Esophagus squamous epithelium (tissue), 4 donors: ENCODE measurements at regions not wholly inside any gene's neighbourhood (a gene's known extent, or its start where the extent isn't known, plus 50 kb on each side); places are given as distances from the start of the nearest gene placed in this dataset.

Source experiments
- POLR2A ChIP-seq, 4 donors: fragments of 450-650 bp; IDR thresholded peaks; one replicate each; pipeline ENCODE4 v1.6.1; 2017; ENCODE audit warnings: antibody characterized with exemption in 4 of 4, mild to moderate bottlenecking in 4 of 4, moderate library complexity in 3 of 4
- TF ChIP-seq, protein P1 (sequence below), 6 experiments: fragments of 450-650 bp in 4 of 6; fragments of 200-600 bp in 2 of 6; sonication (generic) in 2 of 6; IDR thresholded peaks; one replicate each; pipeline ENCODE4 v1.5.1; 2016 to 2019; ENCODE audit warnings: antibody characterized with exemption in 6 of 6, mild to moderate bottlenecking in 4 of 6, moderate library complexity in 4 of 6

DNA sequence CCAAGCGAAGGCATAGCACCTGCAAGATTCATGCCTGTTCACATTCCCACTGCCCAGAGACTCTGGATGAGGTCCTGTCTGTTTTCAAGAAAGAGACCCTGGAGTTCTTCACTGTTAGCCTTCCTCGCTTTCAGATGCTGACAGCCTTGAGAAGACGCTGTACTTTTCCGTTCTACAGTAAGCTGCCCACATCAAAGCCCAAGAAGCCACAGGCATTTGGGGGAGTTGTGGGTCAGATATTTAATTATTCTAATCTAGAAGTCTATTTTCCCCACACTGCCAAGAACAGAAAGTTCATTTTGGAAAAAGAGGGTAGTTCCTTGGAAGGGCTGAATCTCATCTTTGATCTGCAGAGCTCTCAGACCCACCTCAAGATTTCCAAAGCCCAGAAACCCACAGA, 127.9 kb downstream of the AXIN2 start:
- TF ChIP-seq, protein P1, sequence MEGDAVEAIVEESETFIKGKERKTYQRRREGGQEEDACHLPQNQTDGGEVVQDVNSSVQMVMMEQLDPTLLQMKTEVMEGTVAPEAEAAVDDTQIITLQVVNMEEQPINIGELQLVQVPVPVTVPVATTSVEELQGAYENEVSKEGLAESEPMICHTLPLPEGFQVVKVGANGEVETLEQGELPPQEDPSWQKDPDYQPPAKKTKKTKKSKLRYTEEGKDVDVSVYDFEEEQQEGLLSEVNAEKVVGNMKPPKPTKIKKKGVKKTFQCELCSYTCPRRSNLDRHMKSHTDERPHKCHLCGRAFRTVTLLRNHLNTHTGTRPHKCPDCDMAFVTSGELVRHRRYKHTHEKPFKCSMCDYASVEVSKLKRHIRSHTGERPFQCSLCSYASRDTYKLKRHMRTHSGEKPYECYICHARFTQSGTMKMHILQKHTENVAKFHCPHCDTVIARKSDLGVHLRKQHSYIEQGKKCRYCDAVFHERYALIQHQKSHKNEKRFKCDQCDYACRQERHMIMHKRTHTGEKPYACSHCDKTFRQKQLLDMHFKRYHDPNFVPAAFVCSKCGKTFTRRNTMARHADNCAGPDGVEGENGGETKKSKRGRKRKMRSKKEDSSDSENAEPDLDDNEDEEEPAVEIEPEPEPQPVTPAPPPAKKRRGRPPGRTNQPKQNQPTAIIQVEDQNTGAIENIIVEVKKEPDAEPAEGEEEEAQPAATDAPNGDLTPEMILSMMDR (IDR thresholded peaks at IDR 0.05), result no peak
- no peak for TF ChIP-seq POLR2A (IDR thresholded peaks at IDR 0.05)
